Activated CD4-positive, CD25-positive, alpha-beta regulatory T cell treated with anti-CD3 and anti-CD28 coated beads, Interleukin-2, amount 50 U/mL, for 72 hours (primary cell): ENCODE measurements at regions not wholly inside any gene's neighbourhood (a gene's known extent, or its start where the extent isn't known, plus 50 kb on each side); places are given as distances from the start of the nearest gene placed in this dataset.
"Not testable (repeated sequence)": the region's sequence is repeated elsewhere in the genome, so short reads cannot be mapped to it uniquely, and the experiment has no call there.

ENCODE experiments used
- DNase-seq: peaks from one replicate; pipeline ENCODE4 v3.0.0; 2021

- DNase-seq = peak; percentile 69
Observed at GRCh38 chr14:21868442-21869046, 194.9 kb upstream of the OR4E1 start.

DNA sequence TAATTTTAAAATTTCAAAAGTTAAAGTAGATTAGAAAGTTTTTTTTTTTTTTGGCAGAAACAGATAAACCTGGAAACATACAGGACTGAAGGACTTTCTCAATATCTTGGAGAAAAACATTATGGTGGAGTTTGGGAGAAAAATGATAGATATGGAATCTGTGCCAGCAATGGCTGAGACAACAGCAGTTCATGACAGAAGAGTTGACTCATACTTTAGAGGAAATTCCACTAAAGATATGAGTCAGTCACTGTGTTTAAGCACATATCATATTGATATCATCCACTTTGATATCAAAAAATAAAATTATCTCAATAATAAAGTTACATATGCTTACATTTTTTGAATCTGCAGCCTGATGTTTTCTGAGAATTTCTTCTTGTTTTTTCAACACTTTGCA, 193.9 kb upstream of the OR4E1 start:
- DNase-seq = no peak

DNA sequence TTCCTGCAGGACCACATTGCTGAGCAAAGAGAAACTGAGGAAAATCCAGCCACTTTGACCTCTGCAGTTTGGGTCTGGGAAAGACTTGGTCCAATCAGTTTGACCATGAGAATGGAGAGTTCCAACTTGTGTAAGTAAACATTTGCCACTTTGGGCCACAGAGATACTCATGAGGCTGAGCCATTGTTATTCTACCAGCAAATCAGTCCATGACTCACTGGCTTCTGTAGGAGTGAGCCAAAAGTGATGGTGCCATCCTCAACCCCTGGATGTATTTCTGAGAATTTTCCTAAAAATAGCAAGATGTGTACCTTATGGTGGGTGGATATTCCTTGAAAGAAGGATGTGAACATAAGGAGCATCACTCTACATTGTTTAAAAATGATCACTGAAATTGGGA, 192.9 kb upstream of the OR4E1 start:
- DNase-seq = no peak

DNA sequence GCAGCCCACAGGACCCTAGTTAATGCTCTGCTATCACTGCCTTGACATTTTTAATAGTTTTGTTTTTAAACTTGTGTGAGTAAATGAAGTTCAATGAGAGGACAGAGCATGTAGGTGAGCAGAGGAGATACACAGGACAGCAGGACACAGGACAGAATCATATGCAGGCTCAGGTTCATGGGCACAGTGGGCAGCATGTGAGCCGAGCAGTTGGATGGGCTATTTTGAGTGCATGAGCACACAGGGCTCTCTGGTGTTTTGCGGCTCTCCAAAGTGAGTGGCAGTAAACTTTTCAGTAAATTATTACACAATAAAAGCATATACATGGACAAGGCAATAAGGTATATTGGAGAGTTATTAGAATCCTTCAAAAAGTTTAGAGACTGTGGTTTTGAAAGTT, 189.7 kb upstream of the OR4E1 start:
- DNase-seq = no peak

DNA sequence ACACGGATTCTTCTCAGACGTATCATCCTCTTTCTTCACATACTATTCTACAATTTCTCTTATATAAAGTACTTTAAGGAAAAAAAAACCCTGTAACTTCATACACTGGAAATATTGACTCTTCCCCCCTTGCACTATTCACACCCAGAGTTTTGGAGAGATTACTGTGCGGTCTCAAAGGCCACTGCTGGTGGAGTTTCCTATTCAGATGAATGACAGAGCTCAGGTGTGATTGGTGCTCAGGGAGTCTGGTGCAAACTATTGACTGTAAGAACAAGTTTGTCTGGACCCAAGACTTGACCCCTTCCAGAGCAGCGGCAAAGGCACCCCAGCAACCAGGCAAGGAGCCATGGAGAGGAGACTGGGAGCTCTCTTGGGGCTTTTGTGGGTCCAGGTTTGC, 187.5 kb upstream of the OR4E1 start:
- no peak for DNase-seq

DNA sequence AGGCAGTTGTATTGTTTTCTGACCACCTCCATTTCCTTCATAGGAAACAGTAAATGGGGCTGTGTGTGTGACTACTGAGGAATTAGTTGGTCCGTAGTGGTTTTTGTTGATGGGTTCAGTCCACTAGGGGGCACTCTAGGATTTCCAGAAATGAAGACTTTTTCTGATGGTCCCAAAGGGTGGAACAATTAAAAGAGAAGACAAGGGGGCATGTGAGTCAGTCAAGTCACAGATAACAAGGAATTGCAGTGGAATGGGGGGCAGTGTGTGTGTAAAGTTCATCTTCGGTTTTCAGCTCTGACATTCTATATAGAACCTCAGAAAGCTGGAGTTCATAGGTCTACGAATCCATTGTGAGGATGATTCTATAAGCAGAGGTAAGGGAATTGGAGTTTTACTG, 186.6 kb upstream of the OR4E1 start:
- no peak for DNase-seq

DNA sequence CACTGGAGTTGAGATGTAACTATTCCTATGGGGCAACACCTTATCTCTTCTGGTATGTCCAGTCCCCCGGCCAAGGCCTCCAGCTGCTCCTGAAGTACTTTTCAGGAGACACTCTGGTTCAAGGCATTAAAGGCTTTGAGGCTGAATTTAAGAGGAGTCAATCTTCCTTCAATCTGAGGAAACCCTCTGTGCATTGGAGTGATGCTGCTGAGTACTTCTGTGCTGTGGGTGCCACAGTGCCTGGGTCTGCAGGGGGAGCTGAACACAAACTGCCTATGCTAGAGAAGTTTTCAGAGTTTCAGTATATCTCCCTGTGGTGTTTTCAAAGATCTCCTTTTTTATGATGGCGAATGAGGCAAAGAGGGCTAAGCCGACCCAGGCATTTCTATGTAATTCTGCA, 179.2 kb upstream of the OR4E1 start:
- DNase-seq = no peak

GRCh38 chr14:21852061-21852664, 178.5 kb upstream of the OR4E1 start:
- peak; percentile 70 for DNase-seq

DNA sequence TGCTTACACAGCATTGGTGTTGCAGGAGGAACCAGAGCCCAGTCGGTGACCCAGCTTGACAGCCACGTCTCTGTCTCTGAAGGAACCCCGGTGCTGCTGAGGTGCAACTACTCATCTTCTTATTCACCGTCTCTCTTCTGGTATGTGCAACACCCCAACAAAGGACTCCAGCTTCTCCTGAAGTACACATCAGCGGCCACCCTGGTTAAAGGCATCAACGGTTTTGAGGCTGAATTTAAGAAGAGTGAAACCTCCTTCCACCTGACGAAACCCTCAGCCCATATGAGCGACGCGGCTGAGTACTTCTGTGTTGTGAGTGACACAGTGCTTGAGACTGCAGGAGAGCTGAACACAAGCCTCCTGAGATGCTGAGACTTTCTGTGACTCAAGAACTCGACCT, 173.3 kb upstream of the OR4E1 start:
- not testable (repeated sequence) for DNase-seq

DNA sequence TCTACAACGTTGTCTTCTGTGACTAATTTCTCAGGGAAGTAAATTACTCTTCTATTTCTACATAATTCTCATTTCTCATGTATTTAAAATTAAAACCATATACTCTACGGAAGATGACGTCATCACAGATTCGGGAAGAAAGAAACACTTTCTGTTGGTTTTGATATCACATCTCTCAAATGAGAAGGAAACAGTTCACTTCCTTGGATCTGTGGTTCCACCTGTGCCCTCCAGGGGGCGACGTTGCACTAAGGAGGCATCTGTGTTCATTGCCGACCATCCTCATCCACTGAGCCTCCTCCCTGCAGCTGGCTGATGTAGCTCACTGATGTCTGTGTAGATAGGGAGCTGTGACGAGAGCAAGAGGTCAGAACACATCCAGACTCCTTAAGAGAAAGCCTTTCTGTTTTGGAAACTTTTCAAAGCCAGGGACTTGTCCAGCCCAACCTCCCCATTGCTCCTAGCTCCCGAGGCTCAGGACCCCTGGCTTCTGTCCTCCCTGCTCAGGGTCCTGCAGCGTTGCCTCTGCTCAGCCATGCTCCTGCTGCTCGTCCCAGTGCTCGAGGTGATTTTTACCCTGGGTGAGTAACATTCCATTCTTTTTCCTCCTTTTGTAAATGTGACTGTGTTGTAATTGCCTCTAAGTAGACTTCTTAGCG, 172.7 kb upstream of the OR4E1 start:
- peak; percentile 67 for DNase-seq

- no peak for DNase-seq
Observed at GRCh38 chr14:21840765-21841164, 167.1 kb upstream of the OR4E1 start.

DNA sequence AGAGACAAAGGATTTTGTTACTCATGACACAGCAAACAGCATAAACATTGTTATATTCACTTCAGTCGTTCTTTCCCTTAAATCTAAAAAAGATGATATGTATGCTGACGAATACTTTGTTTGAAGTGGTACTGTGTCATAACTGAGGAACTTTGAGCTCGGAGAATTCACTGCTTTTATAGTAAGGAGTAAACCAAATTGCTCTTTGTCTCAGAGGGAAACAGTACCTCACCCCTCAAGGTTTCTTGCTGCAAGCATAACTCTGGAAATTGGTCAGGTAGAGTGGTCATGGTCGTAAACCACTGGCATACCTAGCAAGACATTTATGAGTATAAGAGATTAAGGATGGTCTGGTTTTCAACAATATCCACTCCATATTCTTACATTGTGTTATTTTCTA, 160.2 kb upstream of the OR4E1 start:
- DNase-seq = no peak

- DNase-seq = no peak
Observed at GRCh38 chr14:21825845-21826244, 152.2 kb upstream of the OR4E1 start.

- no peak for DNase-seq
Observed at GRCh38 chr14:21825149-21825743, 151.6 kb upstream of the OR4E1 start.

DNA sequence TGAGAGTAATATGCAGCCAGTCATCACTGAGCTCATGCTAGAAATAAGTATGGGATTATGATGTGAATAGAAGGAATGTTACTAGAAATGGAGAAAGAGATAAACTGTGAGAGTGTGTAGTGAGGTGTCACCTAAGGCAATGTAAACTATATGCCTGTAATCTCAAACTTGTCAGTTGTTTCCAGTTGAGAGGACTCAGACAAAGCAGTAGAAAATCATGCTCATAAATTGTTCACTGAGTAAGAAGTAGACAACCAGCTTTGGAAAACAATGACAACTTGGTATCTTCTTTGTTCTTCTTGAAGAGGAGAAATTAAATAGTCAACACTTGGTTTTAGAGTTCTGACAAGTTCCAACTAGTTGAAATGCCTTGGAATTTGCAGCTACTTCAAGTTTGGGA, 148.5 kb upstream of the OR4E1 start:
- no peak for DNase-seq

- DNase-seq = no peak
Observed at GRCh38 chr14:21820631-21821030, 147.0 kb upstream of the OR4E1 start.

- not testable (repeated sequence) for DNase-seq
Observed at GRCh38 chr14:21819891-21820290, 146.3 kb upstream of the OR4E1 start.

- DNase-seq = not testable (repeated sequence)
Observed at GRCh38 chr14:21817010-21817409, 143.4 kb upstream of the OR4E1 start.

GRCh38 chr14:21807975-21808374, 134.4 kb upstream of the OR4E1 start:
- DNase-seq = no peak

GRCh38 chr14:21804981-21805380, 131.4 kb upstream of the OR4E1 start:
- DNase-seq = no peak

- DNase-seq = no peak
Observed at GRCh38 chr14:21802441-21802840, 128.8 kb upstream of the OR4E1 start.

GRCh38 chr14:21796916-21797315, 123.3 kb upstream of the OR4E1 start:
- no peak for DNase-seq

GRCh38 chr14:21795456-21795855, 121.8 kb upstream of the OR4E1 start:
- DNase-seq = no peak

DNA sequence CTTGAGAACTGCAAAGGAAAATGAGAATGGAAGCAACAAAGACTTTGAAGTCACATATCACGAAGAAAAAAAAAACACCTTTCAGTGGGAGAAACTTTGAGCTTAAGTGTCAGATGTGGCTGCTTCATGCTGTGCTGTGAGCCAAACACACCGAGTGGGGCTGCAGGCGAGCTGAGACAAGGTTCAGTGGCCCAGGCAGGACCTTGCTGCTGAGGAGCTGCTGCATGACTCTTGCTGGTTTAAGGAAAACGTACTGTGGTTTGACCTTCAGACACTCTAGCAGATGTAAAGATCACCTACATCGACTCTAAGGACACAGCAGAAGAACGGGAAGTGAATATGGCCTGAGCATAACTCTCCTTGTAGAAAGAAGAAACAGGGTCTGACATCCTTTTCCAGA, 118.1 kb upstream of the OR4E1 start:
- DNase-seq = no peak
